HepG2 (cell line): ENCODE measurements at regions not wholly inside any gene's neighbourhood (a gene's known extent, or its start where the extent isn't known, plus 50 kb on each side); places are given as distances from the start of the nearest gene placed in this dataset.

ENCODE experiments used
- EP300 ChIP-seq, 3 experiments: sonication (generic) in 1 of 3; formaldehyde crosslinking in 1 of 3; IDR thresholded peaks; 2 replicates each; pipeline versions ENCODE4 v1.5.1 to v1.6.1; 2011 to 2020; ENCODE audit warnings: low read depth in 2 of 3, low read length in 2 of 3, borderline replicate concordance in 1 of 3, improper control_type of control experiment in 1 of 3, mild to moderate bottlenecking in 1 of 3, missing genetic modification reagents in 1 of 3, moderate library complexity in 1 of 3
- ETV6 ChIP-seq: sonication (generic); formaldehyde crosslinking; conservative IDR thresholded peaks from 2 replicates; pipeline ENCODE4 v1.4.0; 2020; ENCODE audit warnings: missing genetic modification reagents
- FOXP4 ChIP-seq: sonication (generic); formaldehyde crosslinking; IDR thresholded peaks from 2 replicates; pipeline ENCODE4 v1.4.0; 2020; ENCODE audit warnings: missing genetic modification reagents
- JARID2 ChIP-seq: sonication (generic); formaldehyde crosslinking; IDR thresholded peaks from 2 replicates; pipeline ENCODE4 v1.8.1; 2023; ENCODE audit warnings: missing genetic modification reagents, inconsistent platforms; ENCODE audit not compliant: insufficient replicate concordance
- RFXAP ChIP-seq: sonication (generic); formaldehyde crosslinking; IDR thresholded peaks from 2 replicates; pipeline ENCODE4 v1.4.0; 2020; ENCODE audit warnings: missing genetic modification reagents, borderline replicate concordance
- ZNF143 ChIP-seq: sonication (generic); formaldehyde crosslinking; IDR thresholded peaks from 2 replicates; pipeline ENCODE4 v1.4.0; 2020; ENCODE audit warnings: missing genetic modification reagents
- ZNF850 ChIP-seq: sonication (generic); formaldehyde crosslinking; conservative IDR thresholded peaks from 2 replicates; pipeline ENCODE4 v1.9.0; 2021; ENCODE audit warnings: mild to moderate bottlenecking, missing genetic modification reagents
- TF ChIP-seq, protein P1 (sequence below): sonication (generic); formaldehyde crosslinking; IDR thresholded peaks from 2 replicates; pipeline ENCODE4 v1.5.0; 2020; ENCODE audit warnings: mild to moderate bottlenecking, missing genetic modification reagents, moderate library complexity

- TF ChIP-seq FOXP4 (no peak), ZNF850 (CRISPR knock-in tag) (no peak), EP300 (IDR thresholded peaks at IDR 0.05; ENCODE audit: low read depth in 2 of 2, low read length in 2 of 2) (no peak), EP300 (CRISPR knock-in tag; IDR thresholded peaks at IDR 0.05; ENCODE audit: borderline replicate concordance) (no peak), ETV6 (no peak), RFXAP (CRISPR knock-in tag) (no peak), ZNF143 (no peak), JARID2 (no peak)
- TF ChIP-seq, protein P1, sequence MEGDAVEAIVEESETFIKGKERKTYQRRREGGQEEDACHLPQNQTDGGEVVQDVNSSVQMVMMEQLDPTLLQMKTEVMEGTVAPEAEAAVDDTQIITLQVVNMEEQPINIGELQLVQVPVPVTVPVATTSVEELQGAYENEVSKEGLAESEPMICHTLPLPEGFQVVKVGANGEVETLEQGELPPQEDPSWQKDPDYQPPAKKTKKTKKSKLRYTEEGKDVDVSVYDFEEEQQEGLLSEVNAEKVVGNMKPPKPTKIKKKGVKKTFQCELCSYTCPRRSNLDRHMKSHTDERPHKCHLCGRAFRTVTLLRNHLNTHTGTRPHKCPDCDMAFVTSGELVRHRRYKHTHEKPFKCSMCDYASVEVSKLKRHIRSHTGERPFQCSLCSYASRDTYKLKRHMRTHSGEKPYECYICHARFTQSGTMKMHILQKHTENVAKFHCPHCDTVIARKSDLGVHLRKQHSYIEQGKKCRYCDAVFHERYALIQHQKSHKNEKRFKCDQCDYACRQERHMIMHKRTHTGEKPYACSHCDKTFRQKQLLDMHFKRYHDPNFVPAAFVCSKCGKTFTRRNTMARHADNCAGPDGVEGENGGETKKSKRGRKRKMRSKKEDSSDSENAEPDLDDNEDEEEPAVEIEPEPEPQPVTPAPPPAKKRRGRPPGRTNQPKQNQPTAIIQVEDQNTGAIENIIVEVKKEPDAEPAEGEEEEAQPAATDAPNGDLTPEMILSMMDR (CRISPR knock-in tag): no peak
Observed at GRCh38 chrX:122269243-122269781, 914.8 kb upstream of the GRIA3 start.
